Liver (tissue), 8 donors: ENCODE measurements at regions not wholly inside any gene's neighbourhood (a gene's known extent, or its start where the extent isn't known, plus 50 kb on each side); places are given as distances from the start of the nearest gene placed in this dataset.
"Not testable (repeated sequence)": the region's sequence is repeated elsewhere in the genome, so short reads cannot be mapped to it uniquely, and the experiment has no call there.

Experiments
- DNase-seq: peaks from one replicate; pipeline ENCODE4 v3.0.0-alpha.2; 2017; ENCODE audit warnings: low spot score
- H3K27ac ChIP-seq, 2 donors: one replicate each; pipeline ENCODE4 v1.7.0; 2013; ENCODE audit warnings: inconsistent platforms in 2 of 2, low read length in 2 of 2, control low read depth in 1 of 2, low read depth in 1 of 2, mild to moderate bottlenecking in 1 of 2
- H3K27me3 ChIP-seq, 4 donors: one replicate each; pipeline versions ENCODE4 v1.6.1 to v1.7.0; 2013; ENCODE audit warnings: low read length in 3 of 4, inconsistent platforms in 1 of 4, mild to moderate bottlenecking in 1 of 4, moderate library complexity in 1 of 4; ENCODE audit not compliant: control insufficient read depth in 4 of 4, insufficient read depth in 4 of 4
- H3K36me3 ChIP-seq, 4 donors: one replicate each; pipeline versions ENCODE4 v1.6.1 to v1.7.0; 2013; ENCODE audit warnings: low read length in 3 of 4, mild to moderate bottlenecking in 3 of 4, low read depth in 1 of 4, moderate library complexity in 1 of 4; ENCODE audit not compliant: control insufficient read depth in 4 of 4, insufficient read depth in 3 of 4
- H3K4me1 ChIP-seq, 4 donors: one replicate each; pipeline versions ENCODE4 v1.6.1 to v1.7.0; 2013; ENCODE audit warnings: low read length in 3 of 4, mild to moderate bottlenecking in 3 of 4, moderate library complexity in 1 of 4; ENCODE audit not compliant: control insufficient read depth in 4 of 4, insufficient read depth in 4 of 4
- H3K4me3 ChIP-seq, 3 donors: one replicate each; pipeline versions ENCODE4 v1.6.1 to v1.7.0; 2013; ENCODE audit warnings: low read length in 3 of 3, control low read depth in 1 of 3, low read depth in 1 of 3, mild to moderate bottlenecking in 1 of 3
- H3K9ac ChIP-seq, 2 donors: one replicate each; pipeline ENCODE4 v1.7.0; 2013; ENCODE audit warnings: low read length in 2 of 2, mild to moderate bottlenecking in 2 of 2, moderate library complexity in 2 of 2, control low read depth in 1 of 2, low read depth in 1 of 2
- H3K9me3 ChIP-seq, 4 donors: one replicate each; pipeline versions ENCODE4 v1.6.1 to v1.7.0; 2013; ENCODE audit warnings: low read length in 3 of 4; ENCODE audit not compliant: control insufficient read depth in 4 of 4
- ATF3 ChIP-seq: IDR thresholded peaks from 2 replicates; pipeline ENCODE4 v1.6.1; 2016; ENCODE audit warnings: antibody characterized with exemption
- CTCF ChIP-seq: fragments of 150-350 bp; IDR thresholded peaks from 2 replicates; pipeline ENCODE4 v1.5.1; 2017; ENCODE audit warnings: improper control_type of control experiment, low read depth, low read length; ENCODE audit not compliant: missing input control
- EGR1 ChIP-seq, 2 donors: IDR thresholded peaks; 2 replicates each; pipeline ENCODE4 v1.6.1; 2016 to 2018; ENCODE audit warnings: antibody characterized with exemption in 2 of 2, low read depth in 2 of 2
- FOXA1 ChIP-seq: IDR thresholded peaks from 2 replicates; pipeline ENCODE4 v1.6.1; 2016; ENCODE audit warnings: antibody characterized with exemption
- FOXA2 ChIP-seq: IDR thresholded peaks from 2 replicates; pipeline ENCODE4 v1.6.1; 2016; ENCODE audit warnings: antibody characterized with exemption
- GABPA ChIP-seq, 2 donors: IDR thresholded peaks in 1 of 2; conservative IDR thresholded peaks in 1 of 2; 2 replicates each; pipeline ENCODE4 v1.6.1; 2016; ENCODE audit warnings: antibody characterized with exemption in 2 of 2, mild to moderate bottlenecking in 1 of 2, moderate library complexity in 1 of 2
- HNF4A ChIP-seq, 2 donors: conservative IDR thresholded peaks; 2 replicates each; pipeline ENCODE4 v1.6.1; 2016; ENCODE audit warnings: antibody characterized with exemption in 2 of 2, mild to moderate bottlenecking in 2 of 2
- HNF4G ChIP-seq: IDR thresholded peaks from 2 replicates; pipeline ENCODE4 v1.6.1; 2016; ENCODE audit warnings: antibody characterized with exemption
- JUND ChIP-seq, 2 donors: IDR thresholded peaks; 2 replicates each; pipeline ENCODE4 v1.6.1; 2016; ENCODE audit warnings: antibody characterized with exemption in 2 of 2
- MAX ChIP-seq: IDR thresholded peaks from 2 replicates; pipeline ENCODE4 v1.6.1; 2016; ENCODE audit warnings: antibody characterized with exemption
- NR2F2 ChIP-seq: IDR thresholded peaks from 2 replicates; pipeline ENCODE4 v1.6.1; 2016; ENCODE audit warnings: antibody characterized with exemption
- RAD21 ChIP-seq, 2 donors: IDR thresholded peaks; 2 replicates each; pipeline ENCODE4 v1.6.1; 2016; ENCODE audit warnings: antibody characterized with exemption in 2 of 2, mild to moderate bottlenecking in 2 of 2
- REST ChIP-seq: IDR thresholded peaks from 2 replicates; pipeline ENCODE4 v1.6.1; 2016; ENCODE audit warnings: antibody characterized with exemption, mild to moderate bottlenecking
- RXRA ChIP-seq, 2 donors: IDR thresholded peaks; 2 replicates each; pipeline ENCODE4 v1.6.1; 2017 to 2018; ENCODE audit warnings: antibody characterized with exemption in 2 of 2, mild to moderate bottlenecking in 1 of 2
- SP1 ChIP-seq: IDR thresholded peaks from 2 replicates; pipeline ENCODE4 v1.6.1; 2018; ENCODE audit warnings: antibody characterized with exemption, mild to moderate bottlenecking
- TAF1 ChIP-seq: conservative IDR thresholded peaks from 2 replicates; pipeline ENCODE4 v1.6.1; 2016; ENCODE audit warnings: antibody characterized with exemption, mild to moderate bottlenecking
- YY1 ChIP-seq: IDR thresholded peaks from 2 replicates; pipeline ENCODE4 v1.6.1; 2016; ENCODE audit warnings: antibody characterized with exemption, mild to moderate bottlenecking
- WGBS: extraction: QIAGEN DNeasy Blood & Tissue Kit; methylation state at CpG from one replicate; pipeline ENCODE4 v1.1.7; 2013; 5-methylcytosine and 5-hydroxymethylcytosine counted together
- TF ChIP-seq, protein P1 (sequence below): IDR thresholded peaks from 2 replicates; pipeline ENCODE4 v1.6.1; 2016; ENCODE audit warnings: antibody characterized with exemption
- donor health status: healthy.
- donor health status: healthy.
- donor health status: healthy.
- donor health status: healthy.
- donor health status: healthy.

DNA sequence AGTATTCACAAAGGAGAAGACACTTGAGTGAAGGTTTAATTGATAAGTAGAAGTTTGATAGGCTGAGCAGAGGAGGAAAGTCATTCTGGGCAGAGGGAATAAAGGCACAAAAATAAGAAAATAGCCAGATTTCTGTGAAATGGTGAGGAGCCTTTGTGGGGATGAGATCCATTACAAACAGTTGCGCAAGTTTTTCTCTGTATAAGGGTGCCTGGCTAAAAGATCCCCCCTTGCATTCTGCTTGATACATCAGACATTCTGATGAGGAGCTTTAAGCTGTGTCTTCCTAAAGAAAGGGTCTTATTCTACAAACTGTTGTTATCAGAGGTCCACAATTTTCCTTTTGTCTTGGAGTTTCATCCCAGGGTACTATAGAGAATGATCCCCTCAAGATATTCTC, 112.0 kb downstream of the ARHGAP36 start:
- DNase-seq = no peak
- H3K4me3 ChIP-seq = no peak overlapping the region
- H3K9me3 ChIP-seq = no peaks in the 10 kb centered on the region
- H3K4me1 ChIP-seq = no peaks in the 10 kb centered on the region
- 97% methylated on average over 1 of the region's 1 CpG for WGBS
- no peak overlapping the region for H3K27ac ChIP-seq
- no peaks in the 10 kb centered on the region for H3K36me3 ChIP-seq
- H3K27me3 ChIP-seq = no peaks in the 10 kb centered on the region
- no peak overlapping the region for H3K9ac ChIP-seq
- no peak for TF ChIP-seq SP1
- TF ChIP-seq, protein P1, sequence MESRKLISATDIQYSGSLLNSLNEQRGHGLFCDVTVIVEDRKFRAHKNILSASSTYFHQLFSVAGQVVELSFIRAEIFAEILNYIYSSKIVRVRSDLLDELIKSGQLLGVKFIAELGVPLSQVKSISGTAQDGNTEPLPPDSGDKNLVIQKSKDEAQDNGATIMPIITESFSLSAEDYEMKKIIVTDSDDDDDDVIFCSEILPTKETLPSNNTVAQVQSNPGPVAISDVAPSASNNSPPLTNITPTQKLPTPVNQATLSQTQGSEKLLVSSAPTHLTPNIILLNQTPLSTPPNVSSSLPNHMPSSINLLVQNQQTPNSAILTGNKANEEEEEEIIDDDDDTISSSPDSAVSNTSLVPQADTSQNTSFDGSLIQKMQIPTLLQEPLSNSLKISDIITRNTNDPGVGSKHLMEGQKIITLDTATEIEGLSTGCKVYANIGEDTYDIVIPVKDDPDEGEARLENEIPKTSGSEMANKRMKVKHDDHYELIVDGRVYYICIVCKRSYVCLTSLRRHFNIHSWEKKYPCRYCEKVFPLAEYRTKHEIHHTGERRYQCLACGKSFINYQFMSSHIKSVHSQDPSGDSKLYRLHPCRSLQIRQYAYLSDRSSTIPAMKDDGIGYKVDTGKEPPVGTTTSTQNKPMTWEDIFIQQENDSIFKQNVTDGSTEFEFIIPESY = no peak
- no peak for TF ChIP-seq NR2F2
- TF ChIP-seq TAF1 = no peak
- no peak for TF ChIP-seq GABPA (IDR thresholded peaks at IDR 0.05 in 1 of 2, conservative IDR thresholded peaks at IDR 0.05 in 1 of 2)
- TF ChIP-seq RAD21 (IDR thresholded peaks at IDR 0.05) = no peak
- no peak for TF ChIP-seq ATF3
- no peak for TF ChIP-seq FOXA1
- TF ChIP-seq HNF4A (conservative IDR thresholded peaks at IDR 0.05) = no peak
- no peak for TF ChIP-seq CTCF
- TF ChIP-seq JUND (IDR thresholded peaks at IDR 0.05) = no peak
- no peak for TF ChIP-seq HNF4G
- TF ChIP-seq REST = no peak
- no peak for TF ChIP-seq FOXA2
- no peak for TF ChIP-seq MAX
- no peak for TF ChIP-seq RXRA (IDR thresholded peaks at IDR 0.05)
- no peak for TF ChIP-seq EGR1 (IDR thresholded peaks at IDR 0.05; ENCODE audit: low read depth in 2 of 2)
- no peak for TF ChIP-seq YY1

- not testable (repeated sequence) for H3K27ac ChIP-seq, H3K4me3 ChIP-seq, H3K4me1 ChIP-seq, DNase-seq, H3K36me3 ChIP-seq, H3K9ac ChIP-seq, H3K9me3 ChIP-seq, H3K27me3 ChIP-seq
- 81% methylated on average over 4 of the region's 4 CpGs for WGBS
Observed at GRCh38 chrX:131163645-131164044, 105.5 kb downstream of the ARHGAP36 start.

GRCh38 chrX:131157656-131158055, 99.5 kb downstream of the ARHGAP36 start:
- not testable (repeated sequence) for H3K27me3 ChIP-seq, H3K4me3 ChIP-seq, H3K9ac ChIP-seq, DNase-seq, H3K36me3 ChIP-seq, H3K27ac ChIP-seq, H3K9me3 ChIP-seq, H3K4me1 ChIP-seq
- WGBS = 11% methylated on average over 16 of the region's 16 CpGs
